ENCODE measurements at regions not wholly inside any gene's neighbourhood (a gene's known extent, or its start where the extent isn't known, plus 50 kb on each side); places are given as distances from the start of the nearest gene placed in this dataset.

DNA sequence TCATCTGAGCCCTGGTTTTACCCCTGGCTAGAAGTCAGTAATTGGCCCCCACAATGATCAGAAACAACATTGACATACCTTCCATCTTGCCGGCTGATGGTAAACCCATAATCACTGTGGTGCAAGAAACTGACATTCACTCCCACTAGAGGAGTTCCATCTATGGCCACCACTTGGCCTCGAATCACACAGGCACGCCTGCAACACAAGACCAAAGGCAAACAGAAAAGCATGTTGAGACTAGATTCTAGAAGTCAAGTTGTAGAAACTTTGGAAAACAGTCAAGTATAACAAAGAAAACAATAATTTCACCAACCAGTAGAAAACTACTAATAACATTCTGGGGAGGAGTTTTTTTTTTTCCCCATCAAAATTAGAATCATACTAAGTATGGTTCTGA lies 183.4 kb downstream of the SH2D1A start:
- H3K27me3 ChIP-seq (ENCODE audit: control insufficient read depth in 4 of 4, insufficient read depth in 4 of 4, low read length in 3 of 4), result no peaks in the 10 kb centered on the region
- TF ChIP-seq YY1 (IDR thresholded peaks at IDR 0.05) (no peak), EGR1 (IDR thresholded peaks at IDR 0.05; ENCODE audit: low read depth in 2 of 2) (no peak), RXRA (IDR thresholded peaks at IDR 0.05) (no peak), NR2F2 (IDR thresholded peaks at IDR 0.05) (no peak), JUND (IDR thresholded peaks at IDR 0.05) (no peak), TAF1 (conservative IDR thresholded peaks at IDR 0.05) (no peak), HNF4G (IDR thresholded peaks at IDR 0.05) (no peak)
- no peak overlapping the region for H3K4me3 ChIP-seq (ENCODE audit: low read depth in 1 of 3, low read length in 3 of 3)
- peaks cover 0 to 2% (median 0%) of the 10 kb centered on the region in 4 donors for H3K36me3 ChIP-seq (ENCODE audit: control insufficient read depth in 4 of 4, insufficient read depth in 3 of 4, low read depth in 1 of 4, low read length in 3 of 4)
- 91% methylated on average over 3 of the region's 3 CpGs for WGBS
- no peak for DNase-seq (ENCODE audit: low spot score)
- H3K9ac ChIP-seq (ENCODE audit: low read depth in 1 of 2, low read length in 2 of 2), result no peak overlapping the region
- H3K9me3 ChIP-seq (ENCODE audit: control insufficient read depth in 4 of 4, low read length in 3 of 4), result no peaks in the 10 kb centered on the region
- no peak overlapping the region for H3K27ac ChIP-seq (ENCODE audit: low read depth in 1 of 2, low read length in 2 of 2)
- no peaks in the 10 kb centered on the region for H3K4me1 ChIP-seq (ENCODE audit: control insufficient read depth in 4 of 4, insufficient read depth in 4 of 4, low read length in 3 of 4)

DNA sequence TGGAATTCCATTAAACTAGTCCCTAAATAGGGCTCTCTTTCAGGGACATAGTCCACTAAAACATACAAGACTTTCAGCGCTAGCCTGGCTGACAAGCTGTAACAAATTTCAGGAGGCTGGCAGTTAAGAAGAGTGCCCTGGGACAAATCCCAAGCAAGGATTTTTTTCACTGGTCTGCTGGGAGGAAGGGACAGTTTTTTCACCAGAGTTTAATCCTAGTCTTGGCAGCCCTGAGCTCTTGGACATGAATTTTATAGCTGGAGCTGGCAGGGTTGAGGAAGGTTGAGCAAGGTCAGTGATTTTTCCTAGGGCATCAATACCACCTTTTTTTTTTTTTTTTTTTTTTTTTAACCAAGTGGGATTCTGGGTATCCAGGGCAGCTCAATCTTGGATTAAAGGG lies 184.4 kb downstream of the SH2D1A start:
- no peak for DNase-seq (ENCODE audit: low spot score)
- Histone ChIP-seq H3K4me3 (ENCODE audit: low read depth in 1 of 3, low read length in 3 of 3) (no peak overlapping the region), H3K36me3 (ENCODE audit: control insufficient read depth in 4 of 4, insufficient read depth in 3 of 4, low read depth in 1 of 4, low read length in 3 of 4) (peaks cover 0 to 2% (median 0%) of the 10 kb centered on the region in 4 donors), H3K9me3 (ENCODE audit: control insufficient read depth in 4 of 4, low read length in 3 of 4) (no peaks in the 10 kb centered on the region), H3K9ac (ENCODE audit: low read depth in 1 of 2, low read length in 2 of 2) (no peak overlapping the region), H3K27me3 (ENCODE audit: control insufficient read depth in 4 of 4, insufficient read depth in 4 of 4, low read length in 3 of 4) (no peaks in the 10 kb centered on the region), H3K4me1 (ENCODE audit: control insufficient read depth in 4 of 4, insufficient read depth in 4 of 4, low read length in 3 of 4) (no peaks in the 10 kb centered on the region), H3K27ac (ENCODE audit: low read depth in 1 of 2, low read length in 2 of 2) (no peak overlapping the region)
- whole genome bisulfite sequencing, result 70% methylated on average over 1 of the region's 1 CpG
- TF ChIP-seq YY1 (IDR thresholded peaks at IDR 0.05) (no peak), JUND (IDR thresholded peaks at IDR 0.05) (no peak), EGR1 (IDR thresholded peaks at IDR 0.05; ENCODE audit: low read depth in 2 of 2) (no peak), FOXA1 (IDR thresholded peaks at IDR 0.05) (no peak), FOXA2 (IDR thresholded peaks at IDR 0.05) (no peak), TAF1 (conservative IDR thresholded peaks at IDR 0.05) (no peak), RAD21 (IDR thresholded peaks at IDR 0.05) (no peak), HNF4A (conservative IDR thresholded peaks at IDR 0.05) (no peak), SP1 (IDR thresholded peaks at IDR 0.05) (no peak), GABPA (IDR thresholded peaks at IDR 0.05 in 1 of 2, conservative IDR thresholded peaks at IDR 0.05 in 1 of 2) (no peak), RXRA (IDR thresholded peaks at IDR 0.05) (no peak), HNF4G (IDR thresholded peaks at IDR 0.05) (no peak), NR2F2 (IDR thresholded peaks at IDR 0.05) (no peak)
- TF ChIP-seq, protein P1, sequence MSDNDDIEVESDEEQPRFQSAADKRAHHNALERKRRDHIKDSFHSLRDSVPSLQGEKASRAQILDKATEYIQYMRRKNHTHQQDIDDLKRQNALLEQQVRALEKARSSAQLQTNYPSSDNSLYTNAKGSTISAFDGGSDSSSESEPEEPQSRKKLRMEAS (IDR thresholded peaks at IDR 0.05), result no peak
- TF ChIP-seq, protein P2, sequence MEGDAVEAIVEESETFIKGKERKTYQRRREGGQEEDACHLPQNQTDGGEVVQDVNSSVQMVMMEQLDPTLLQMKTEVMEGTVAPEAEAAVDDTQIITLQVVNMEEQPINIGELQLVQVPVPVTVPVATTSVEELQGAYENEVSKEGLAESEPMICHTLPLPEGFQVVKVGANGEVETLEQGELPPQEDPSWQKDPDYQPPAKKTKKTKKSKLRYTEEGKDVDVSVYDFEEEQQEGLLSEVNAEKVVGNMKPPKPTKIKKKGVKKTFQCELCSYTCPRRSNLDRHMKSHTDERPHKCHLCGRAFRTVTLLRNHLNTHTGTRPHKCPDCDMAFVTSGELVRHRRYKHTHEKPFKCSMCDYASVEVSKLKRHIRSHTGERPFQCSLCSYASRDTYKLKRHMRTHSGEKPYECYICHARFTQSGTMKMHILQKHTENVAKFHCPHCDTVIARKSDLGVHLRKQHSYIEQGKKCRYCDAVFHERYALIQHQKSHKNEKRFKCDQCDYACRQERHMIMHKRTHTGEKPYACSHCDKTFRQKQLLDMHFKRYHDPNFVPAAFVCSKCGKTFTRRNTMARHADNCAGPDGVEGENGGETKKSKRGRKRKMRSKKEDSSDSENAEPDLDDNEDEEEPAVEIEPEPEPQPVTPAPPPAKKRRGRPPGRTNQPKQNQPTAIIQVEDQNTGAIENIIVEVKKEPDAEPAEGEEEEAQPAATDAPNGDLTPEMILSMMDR (IDR thresholded peaks at IDR 0.05; ENCODE audit: low read depth, low read length, missing input control), result no peak
- TF ChIP-seq, protein P3, sequence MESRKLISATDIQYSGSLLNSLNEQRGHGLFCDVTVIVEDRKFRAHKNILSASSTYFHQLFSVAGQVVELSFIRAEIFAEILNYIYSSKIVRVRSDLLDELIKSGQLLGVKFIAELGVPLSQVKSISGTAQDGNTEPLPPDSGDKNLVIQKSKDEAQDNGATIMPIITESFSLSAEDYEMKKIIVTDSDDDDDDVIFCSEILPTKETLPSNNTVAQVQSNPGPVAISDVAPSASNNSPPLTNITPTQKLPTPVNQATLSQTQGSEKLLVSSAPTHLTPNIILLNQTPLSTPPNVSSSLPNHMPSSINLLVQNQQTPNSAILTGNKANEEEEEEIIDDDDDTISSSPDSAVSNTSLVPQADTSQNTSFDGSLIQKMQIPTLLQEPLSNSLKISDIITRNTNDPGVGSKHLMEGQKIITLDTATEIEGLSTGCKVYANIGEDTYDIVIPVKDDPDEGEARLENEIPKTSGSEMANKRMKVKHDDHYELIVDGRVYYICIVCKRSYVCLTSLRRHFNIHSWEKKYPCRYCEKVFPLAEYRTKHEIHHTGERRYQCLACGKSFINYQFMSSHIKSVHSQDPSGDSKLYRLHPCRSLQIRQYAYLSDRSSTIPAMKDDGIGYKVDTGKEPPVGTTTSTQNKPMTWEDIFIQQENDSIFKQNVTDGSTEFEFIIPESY (IDR thresholded peaks at IDR 0.05), result no peak
- TF ChIP-seq, protein P4, sequence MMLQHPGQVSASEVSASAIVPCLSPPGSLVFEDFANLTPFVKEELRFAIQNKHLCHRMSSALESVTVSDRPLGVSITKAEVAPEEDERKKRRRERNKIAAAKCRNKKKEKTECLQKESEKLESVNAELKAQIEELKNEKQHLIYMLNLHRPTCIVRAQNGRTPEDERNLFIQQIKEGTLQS (IDR thresholded peaks at IDR 0.05), result no peak
- TF ChIP-seq, protein P5, sequence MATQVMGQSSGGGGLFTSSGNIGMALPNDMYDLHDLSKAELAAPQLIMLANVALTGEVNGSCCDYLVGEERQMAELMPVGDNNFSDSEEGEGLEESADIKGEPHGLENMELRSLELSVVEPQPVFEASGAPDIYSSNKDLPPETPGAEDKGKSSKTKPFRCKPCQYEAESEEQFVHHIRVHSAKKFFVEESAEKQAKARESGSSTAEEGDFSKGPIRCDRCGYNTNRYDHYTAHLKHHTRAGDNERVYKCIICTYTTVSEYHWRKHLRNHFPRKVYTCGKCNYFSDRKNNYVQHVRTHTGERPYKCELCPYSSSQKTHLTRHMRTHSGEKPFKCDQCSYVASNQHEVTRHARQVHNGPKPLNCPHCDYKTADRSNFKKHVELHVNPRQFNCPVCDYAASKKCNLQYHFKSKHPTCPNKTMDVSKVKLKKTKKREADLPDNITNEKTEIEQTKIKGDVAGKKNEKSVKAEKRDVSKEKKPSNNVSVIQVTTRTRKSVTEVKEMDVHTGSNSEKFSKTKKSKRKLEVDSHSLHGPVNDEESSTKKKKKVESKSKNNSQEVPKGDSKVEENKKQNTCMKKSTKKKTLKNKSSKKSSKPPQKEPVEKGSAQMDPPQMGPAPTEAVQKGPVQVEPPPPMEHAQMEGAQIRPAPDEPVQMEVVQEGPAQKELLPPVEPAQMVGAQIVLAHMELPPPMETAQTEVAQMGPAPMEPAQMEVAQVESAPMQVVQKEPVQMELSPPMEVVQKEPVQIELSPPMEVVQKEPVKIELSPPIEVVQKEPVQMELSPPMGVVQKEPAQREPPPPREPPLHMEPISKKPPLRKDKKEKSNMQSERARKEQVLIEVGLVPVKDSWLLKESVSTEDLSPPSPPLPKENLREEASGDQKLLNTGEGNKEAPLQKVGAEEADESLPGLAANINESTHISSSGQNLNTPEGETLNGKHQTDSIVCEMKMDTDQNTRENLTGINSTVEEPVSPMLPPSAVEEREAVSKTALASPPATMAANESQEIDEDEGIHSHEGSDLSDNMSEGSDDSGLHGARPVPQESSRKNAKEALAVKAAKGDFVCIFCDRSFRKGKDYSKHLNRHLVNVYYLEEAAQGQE (IDR thresholded peaks at IDR 0.05), result no peak
